MM.1S (cell line): ENCODE measurements at regions not wholly inside any gene's neighbourhood (a gene's known extent, or its start where the extent isn't known, plus 50 kb on each side); places are given as distances from the start of the nearest gene placed in this dataset.

Source experiments
- DNase-seq: peaks from one replicate; pipeline ENCODE4 v3.0.0-alpha.2; 2015
- H2AFZ ChIP-seq: fragments of 300-600 bp; sonication (generic); 2 replicates; pipeline ENCODE4 v1.6.0; 2016; ENCODE audit warnings: antibody characterized with exemption, low read length
- H3F3A ChIP-seq: fragments of 300-600 bp; sonication (generic); 2 replicates; pipeline ENCODE4 v1.6.1; 2016; ENCODE audit warnings: mild to moderate bottlenecking, antibody characterized with exemption, low read length, moderate library complexity, mixed read lengths; ENCODE audit not compliant: insufficient read depth
- H3K27ac ChIP-seq: fragments of 300-600 bp; sonication (generic); 2 replicates; pipeline ENCODE4 v1.5.1; 2016; ENCODE audit warnings: mild to moderate bottlenecking, low read length
- H3K27me3 ChIP-seq: fragments of 300-600 bp; sonication (generic); replicated peaks from 2 replicates; pipeline ENCODE4 v1.6.0; 2016; ENCODE audit warnings: low read length; ENCODE audit not compliant: insufficient read depth
- H3K36me3 ChIP-seq: fragments of 300-600 bp; sonication (generic); replicated peaks from 2 replicates; pipeline ENCODE4 v1.6.1; 2016; ENCODE audit warnings: mild to moderate bottlenecking, low read length, mixed read lengths; ENCODE audit not compliant: insufficient read depth
- H3K4me1 ChIP-seq: fragments of 300-600 bp; sonication (generic); 2 replicates; pipeline ENCODE4 v1.6.1; 2016; ENCODE audit warnings: low read length, mixed read lengths
- H3K4me2 ChIP-seq: fragments of 300-600 bp; sonication (generic); 2 replicates; pipeline ENCODE4 v1.6.0; 2016; ENCODE audit warnings: low read depth, low read length
- H3K4me3 ChIP-seq: fragments of 300-600 bp; sonication (generic); 2 replicates; pipeline ENCODE4 v1.5.1; 2016; ENCODE audit warnings: low read length, mixed read lengths
- H3K79me2 ChIP-seq: fragments of 300-600 bp; sonication (generic); 2 replicates; pipeline ENCODE4 v1.6.1; 2016; ENCODE audit warnings: mixed run types, low read length, mixed read lengths
- H3K9ac ChIP-seq: fragments of 300-600 bp; sonication (generic); 2 replicates; pipeline ENCODE4 v1.6.1; 2016; ENCODE audit warnings: low read length, mixed read lengths
- H3K9me2 ChIP-seq: fragments of 300-600 bp; sonication (generic); replicated peaks from 2 replicates; pipeline ENCODE4 v1.6.1; 2016; ENCODE audit warnings: mild to moderate bottlenecking, low read length, mixed read lengths; ENCODE audit not compliant: insufficient read depth
- H3K9me3 ChIP-seq: fragments of 300-600 bp; sonication (generic); replicated peaks from 2 replicates; pipeline ENCODE4 v1.6.1; 2016; ENCODE audit warnings: mild to moderate bottlenecking, low read length, mixed read lengths; ENCODE audit not compliant: insufficient read depth
- H4K20me1 ChIP-seq: fragments of 300-600 bp; sonication (generic); 2 replicates; pipeline ENCODE4 v1.6.1; 2016; ENCODE audit warnings: mild to moderate bottlenecking, low read length, moderate library complexity, mixed read lengths; ENCODE audit not compliant: insufficient read depth
- CTCF ChIP-seq: fragments of 300-600 bp; sonication (generic); IDR thresholded peaks from 2 replicates; pipeline ENCODE4 v1.5.1; 2016; ENCODE audit warnings: antibody characterized with exemption, low read length, mixed read lengths
- EZH2 ChIP-seq: fragments of 300-600 bp; sonication (generic); optimal IDR thresholded peaks from 2 replicates; pipeline ENCODE3; 2017; ENCODE audit warnings: low read depth, mild to moderate bottlenecking, antibody characterized with exemption, low read length, mixed read lengths
- EZH2phosphoT487 ChIP-seq: fragments of 300-600 bp; sonication (generic); IDR thresholded peaks from 2 replicates; pipeline ENCODE4 v1.6.1; 2018; ENCODE audit warnings: antibody characterized with exemption, low read length

DNA sequence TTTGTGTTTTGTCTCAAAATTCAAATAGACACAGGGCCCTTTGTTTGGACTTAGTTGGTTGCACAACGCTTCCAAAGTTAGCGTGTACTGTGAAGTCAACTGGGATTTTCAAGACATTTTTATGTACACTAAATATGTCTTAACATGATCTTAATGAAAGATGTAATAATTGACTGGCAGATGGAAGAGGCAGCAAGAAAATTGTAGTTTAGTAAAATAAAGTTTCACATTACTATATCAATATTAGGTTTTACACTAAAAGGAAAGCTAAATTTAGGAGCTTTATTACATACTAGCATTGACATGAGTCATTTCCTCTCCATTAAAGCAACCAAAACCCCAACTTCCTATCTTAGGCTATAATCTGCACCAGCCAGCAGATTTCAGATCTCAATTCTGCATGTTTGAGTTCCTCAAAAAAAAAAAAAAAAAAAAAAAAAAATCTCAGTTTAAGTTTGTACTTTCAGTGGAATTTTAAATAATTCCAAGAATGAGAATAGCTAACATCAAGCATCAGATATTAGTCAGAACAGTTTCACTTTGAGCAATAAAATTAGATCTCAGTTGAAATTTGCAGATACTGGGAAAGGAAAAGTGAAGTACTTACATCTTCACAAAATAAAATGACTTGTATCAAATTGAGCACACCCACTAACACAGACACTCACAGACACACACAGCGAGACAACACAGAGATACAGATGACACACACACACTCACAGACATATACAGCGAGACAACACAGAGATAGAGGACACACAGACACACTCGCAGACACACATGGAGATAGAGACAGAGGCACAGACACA lies 346.6 kb upstream of the KLF6 start:
- peak overlapping the region; percentile 66 for H3K9ac ChIP-seq
- H3F3A ChIP-seq = peaks cover 24% of the 10 kb centered on the region
- DNase-seq = peak; percentile 92
- no peaks in the 10 kb centered on the region for H3K9me2 ChIP-seq
- H3K4me1 ChIP-seq = peaks cover 52% of the 10 kb centered on the region
- no peaks in the 10 kb centered on the region for H3K9me3 ChIP-seq
- no peaks in the 10 kb centered on the region for H3K27me3 ChIP-seq
- H3K4me3 ChIP-seq = peak overlapping the region; percentile 31
- H3K27ac ChIP-seq = peak overlapping the region; percentile 91
- H3K36me3 ChIP-seq = no peaks in the 10 kb centered on the region
- H2AFZ ChIP-seq = peak overlapping the region; percentile 52; the same call in 1 of the 2 replicates
- H3K4me2 ChIP-seq = peak overlapping the region; percentile 85
- no peaks in the 10 kb centered on the region for H4K20me1 ChIP-seq
- no peak for TF ChIP-seq CTCF
- TF ChIP-seq EZH2phosphoT487 = no peak
- TF ChIP-seq EZH2 = no peak
- no peaks in the 10 kb centered on the region for H3K79me2 ChIP-seq

DNA sequence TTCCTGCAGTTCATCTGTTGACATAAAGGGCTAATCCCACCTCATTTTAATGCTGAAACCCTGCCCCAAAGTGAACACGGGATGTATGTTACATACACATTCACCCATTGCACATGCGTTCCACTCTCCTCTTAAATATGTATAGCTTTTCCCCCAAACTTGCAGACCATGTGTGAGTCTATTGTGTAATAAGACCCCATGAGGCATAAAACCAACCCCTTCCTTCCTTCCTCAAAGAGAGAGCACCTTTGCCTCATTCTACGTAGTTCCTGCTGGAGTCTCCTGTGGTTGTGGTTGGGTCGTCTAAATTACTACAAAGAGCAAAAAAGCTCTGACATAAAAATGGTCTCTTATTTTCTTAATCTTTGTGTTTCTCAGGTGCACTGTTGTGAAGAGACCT lies 345.7 kb upstream of the KLF6 start:
- no peaks in the 10 kb centered on the region for H3K27me3 ChIP-seq
- no peaks in the 10 kb centered on the region for H3K9me2 ChIP-seq
- H3K9me3 ChIP-seq = no peaks in the 10 kb centered on the region
- TF ChIP-seq EZH2 (no peak), EZH2phosphoT487 (no peak), CTCF (no peak)
- no peaks in the 10 kb centered on the region for H3K36me3 ChIP-seq
- no peaks in the 10 kb centered on the region for H4K20me1 ChIP-seq
- no peak overlapping the region for H3K4me3 ChIP-seq
- peaks cover 49% of the 10 kb centered on the region for H3K4me1 ChIP-seq
- peaks cover 19% of the 10 kb centered on the region for H3F3A ChIP-seq
- no peak overlapping the region for H3K9ac ChIP-seq
- no peak overlapping the region for H2AFZ ChIP-seq
- peak overlapping the region; percentile 91 for H3K27ac ChIP-seq
- no peak for DNase-seq
- peak overlapping the region; percentile 85; the same call in 1 of the 2 replicates for H3K4me2 ChIP-seq
- no peaks in the 10 kb centered on the region for H3K79me2 ChIP-seq

DNA sequence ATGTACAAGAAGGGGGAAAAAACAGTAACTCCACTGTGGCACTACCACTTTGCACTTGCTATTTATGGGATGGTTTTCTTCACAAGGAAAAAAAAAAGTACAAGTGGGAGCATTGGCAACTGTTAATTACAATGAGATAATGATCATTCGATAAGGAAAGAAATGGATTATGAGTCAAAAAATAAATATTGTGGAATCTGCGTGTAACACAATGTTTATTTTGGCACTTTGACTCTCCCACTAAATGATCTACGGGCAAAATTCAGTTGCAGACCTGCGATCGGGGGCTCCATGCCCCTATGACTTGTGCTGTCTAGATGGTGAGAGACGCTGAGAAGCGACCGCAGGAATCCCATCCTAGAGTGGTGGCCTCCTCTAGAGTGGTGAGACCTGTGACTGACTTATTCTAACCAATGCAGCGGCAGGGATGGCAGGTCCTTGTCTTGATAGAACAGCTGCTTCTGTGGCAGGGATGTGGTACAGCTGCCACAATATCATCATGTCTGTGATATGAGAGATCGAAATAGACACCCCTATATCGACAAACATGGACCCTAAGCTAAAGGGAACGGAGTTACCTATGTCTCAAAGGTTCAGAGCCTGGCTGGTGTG lies 345.0 kb upstream of the KLF6 start:
- no peaks in the 10 kb centered on the region for H3K27me3 ChIP-seq
- no peak overlapping the region for H2AFZ ChIP-seq
- no peaks in the 10 kb centered on the region for H3K9me3 ChIP-seq
- peaks cover 43% of the 10 kb centered on the region for H3K4me1 ChIP-seq
- no peaks in the 10 kb centered on the region for H4K20me1 ChIP-seq
- peaks cover 16% of the 10 kb centered on the region for H3F3A ChIP-seq
- TF ChIP-seq CTCF (no peak), EZH2phosphoT487 (no peak), EZH2 (no peak)
- no peaks in the 10 kb centered on the region for H3K36me3 ChIP-seq
- no peak for DNase-seq
- H3K9ac ChIP-seq = no peak overlapping the region
- no peaks in the 10 kb centered on the region for H3K9me2 ChIP-seq
- H3K4me3 ChIP-seq = no peak overlapping the region
- H3K4me2 ChIP-seq = no peak overlapping the region
- no peaks in the 10 kb centered on the region for H3K79me2 ChIP-seq
- H3K27ac ChIP-seq = no peak overlapping the region
